Erythroblast (primary cell): ENCODE measurements at regions not wholly inside any gene's neighbourhood (a gene's known extent, or its start where the extent isn't known, plus 50 kb on each side); places are given as distances from the start of the nearest gene placed in this dataset.

Experiments
- GATA1 ChIP-seq: IDR thresholded peaks from 2 replicates; pipeline ENCODE4 v1.6.1; 2011; ENCODE audit warnings: low read depth, mild to moderate bottlenecking, control low read depth, low read length, moderate library complexity
- POLR2A ChIP-seq: IDR thresholded peaks from 2 replicates; pipeline ENCODE4 v1.6.1; 2011; ENCODE audit warnings: mild to moderate bottlenecking, low read length

- no peak for TF ChIP-seq POLR2A
- no peak for TF ChIP-seq GATA1
Measured at GRCh38 chr2:16175247-16175825, 235.0 kb downstream of the MYCN start.
